Fibroblast of peridontal ligament (primary cell): ENCODE measurements at regions not wholly inside any gene's neighbourhood (a gene's known extent, or its start where the extent isn't known, plus 50 kb on each side); places are given as distances from the start of the nearest gene placed in this dataset.

ENCODE experiments used
- DNase-seq: peaks from one replicate; pipeline ENCODE4 v3.0.0-alpha.2; 2010; ENCODE audit errors: extremely low read depth

GRCh38 chr2:120936476-120937334 lies 201.0 kb downstream of the GLI2 start:
- DNase-seq = no peak

- DNase-seq = peak; percentile 71
Observed at GRCh38 chr2:120937686-120938044, 202.0 kb downstream of the GLI2 start.

DNA sequence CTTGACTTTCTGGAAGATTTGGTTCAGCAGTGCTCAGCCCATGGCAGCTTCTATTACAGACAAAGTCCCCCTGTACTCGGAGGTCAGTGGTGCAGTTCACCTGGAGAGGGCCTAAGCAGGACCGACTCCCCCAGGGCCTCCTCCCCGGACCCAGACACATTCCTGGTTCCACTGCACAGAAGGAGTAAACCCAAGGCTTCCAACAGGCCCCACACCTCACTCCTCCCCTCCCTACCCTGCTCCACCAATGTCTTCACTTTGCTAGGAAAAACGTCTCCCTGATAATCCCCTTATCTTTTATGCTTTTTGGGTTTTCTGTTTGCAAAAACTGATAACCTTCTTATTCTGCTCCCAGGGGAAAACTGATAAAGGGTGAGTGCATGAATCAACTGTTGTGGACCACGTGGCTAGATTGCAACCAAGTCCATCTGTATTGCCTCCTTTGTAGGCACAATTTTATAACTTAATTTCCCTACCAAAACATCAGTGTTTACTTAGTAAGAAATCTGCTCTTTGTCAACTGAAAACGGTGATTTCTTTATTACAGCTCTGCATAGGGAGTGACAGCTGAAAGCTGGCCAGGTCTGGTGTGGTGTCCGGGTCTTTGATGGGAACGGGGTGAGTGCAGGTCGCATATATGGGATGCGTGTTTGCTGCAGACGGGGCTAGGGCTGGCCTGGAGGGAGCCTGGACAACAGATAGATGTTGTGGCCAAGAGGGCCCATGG lies 202.5 kb downstream of the GLI2 start:
- no peak for DNase-seq

DNA sequence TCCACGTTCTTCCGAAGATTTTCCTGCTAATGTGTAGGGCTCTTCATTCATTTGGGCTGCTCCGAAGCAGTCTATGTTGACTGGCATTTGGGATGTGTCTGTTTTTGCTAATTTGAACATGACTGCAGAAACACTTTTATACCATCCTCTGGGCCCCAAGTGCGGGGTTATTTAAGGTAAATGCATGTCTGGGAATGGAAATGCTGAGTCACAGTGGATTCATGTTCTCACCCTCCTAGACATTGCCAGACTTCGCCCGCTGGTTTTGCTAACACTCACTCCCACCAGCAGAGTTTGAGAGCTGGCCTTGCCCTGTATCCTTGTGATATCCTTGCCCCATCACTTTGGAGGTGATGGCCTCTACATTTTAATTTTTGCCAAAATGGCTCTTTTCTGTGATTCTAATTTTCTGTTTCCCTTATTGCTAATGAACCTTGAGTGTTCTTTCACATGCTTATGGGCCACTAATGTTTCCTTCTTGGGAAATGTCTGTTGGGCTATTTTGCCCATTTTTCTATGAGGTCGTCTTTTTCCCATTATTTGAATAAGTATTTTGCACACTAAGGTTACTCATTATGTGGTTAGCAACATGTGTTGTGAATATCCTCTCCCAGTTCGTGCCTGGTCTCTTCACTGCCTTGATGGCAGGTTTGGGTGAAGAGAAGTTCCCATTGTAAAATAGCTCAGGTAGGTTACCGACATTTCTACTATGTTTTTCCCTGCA lies 204.1 kb downstream of the GLI2 start:
- DNase-seq = peak; percentile 90

DNA sequence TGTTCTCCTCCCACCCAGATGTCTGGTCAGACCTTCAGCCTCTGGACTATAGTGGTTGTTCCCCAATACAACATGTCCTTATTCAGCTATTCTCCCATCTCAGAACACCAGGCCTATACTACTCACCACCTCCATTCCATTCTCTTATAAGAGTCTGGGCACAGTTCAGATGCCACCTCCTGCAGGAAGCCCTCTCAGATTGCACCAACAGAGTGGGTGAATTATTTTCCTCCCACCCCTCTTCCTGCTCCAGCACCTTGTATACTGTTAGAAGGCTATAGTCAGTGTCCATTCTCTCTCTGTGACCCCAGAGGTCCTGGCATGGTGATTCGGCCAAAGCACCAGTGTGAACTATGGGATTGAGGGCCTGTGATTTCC lies 204.6 kb downstream of the GLI2 start:
- no peak for DNase-seq

- no peak for DNase-seq
Observed at GRCh38 chr2:120940726-120941256, 205.1 kb downstream of the GLI2 start.

DNA sequence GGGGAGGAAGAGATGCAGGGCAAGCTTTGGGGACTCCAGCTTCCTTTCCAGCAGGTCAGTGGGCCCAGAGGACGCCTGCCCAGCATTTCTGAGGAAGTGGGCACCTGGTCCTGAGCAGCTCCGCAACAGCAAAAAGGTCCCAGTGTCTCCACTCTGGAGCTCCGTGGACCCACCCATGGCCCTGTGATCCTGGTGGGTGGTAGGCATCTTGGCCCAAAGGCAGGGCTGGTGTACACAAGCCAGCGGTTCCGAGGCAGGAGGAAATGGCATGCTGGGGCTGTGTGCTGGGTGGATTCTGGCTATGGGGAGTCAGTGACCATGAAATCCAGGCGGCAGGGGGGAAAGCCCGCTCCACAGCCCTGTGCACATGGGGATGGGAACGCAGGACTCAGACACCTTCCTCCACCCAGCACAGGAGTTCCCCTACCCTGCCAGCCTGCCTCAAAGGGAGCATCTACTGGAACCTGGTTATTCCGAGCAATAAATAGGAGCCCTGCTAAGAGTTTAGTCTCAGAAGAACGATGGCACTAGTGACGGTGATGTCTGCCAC lies 206.0 kb downstream of the GLI2 start:
- DNase-seq = no peak

DNA sequence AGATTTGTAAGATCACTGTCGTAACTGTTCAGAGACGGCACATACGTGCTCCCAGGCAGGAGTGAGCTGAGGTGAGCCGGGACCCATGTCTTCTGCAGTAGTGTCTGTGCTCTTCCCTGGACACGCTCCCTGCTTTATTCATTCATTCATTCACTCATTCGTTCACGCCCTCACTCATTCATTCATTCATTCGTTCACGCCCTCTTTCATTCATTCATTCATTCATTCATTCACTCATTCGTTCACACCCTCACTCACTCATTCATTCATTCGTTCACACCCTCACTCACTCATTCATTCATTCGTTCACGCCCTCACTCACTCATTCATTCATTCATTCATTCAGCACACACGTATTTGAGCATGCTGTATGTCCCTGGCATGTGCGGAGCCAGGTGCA lies 207.0 kb downstream of the GLI2 start:
- DNase-seq = no peak

DNA sequence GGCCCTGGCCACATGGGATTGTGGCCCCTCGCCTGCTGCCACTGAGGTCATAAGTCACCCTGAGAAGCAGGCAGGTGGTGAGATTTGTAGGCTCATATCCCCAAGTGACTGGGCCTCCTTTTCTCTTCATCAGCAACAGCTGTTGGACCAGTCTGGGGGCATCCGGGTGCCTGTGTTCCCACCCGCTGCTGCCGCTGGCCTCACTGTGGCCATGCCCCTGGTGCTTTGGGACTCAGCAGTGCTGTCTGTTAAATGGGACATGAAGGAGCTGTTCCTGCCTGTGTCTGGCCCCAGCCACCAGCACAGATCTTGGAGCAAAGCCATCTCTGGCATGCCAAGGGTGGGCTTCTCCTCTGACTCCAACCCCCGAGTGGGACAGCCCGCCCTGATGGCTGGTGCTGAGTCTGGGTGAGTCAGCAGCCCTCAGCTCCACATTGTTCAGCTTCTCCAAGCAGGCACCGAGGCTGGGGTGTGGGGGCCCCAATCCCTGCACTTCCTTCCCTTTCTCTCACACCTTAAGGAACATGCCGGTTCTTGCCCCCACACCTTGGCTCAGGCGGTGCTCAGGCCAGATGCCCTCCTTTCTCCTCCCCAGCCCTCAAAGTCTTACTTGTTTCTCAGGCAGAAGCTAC lies 207.9 kb downstream of the GLI2 start:
- DNase-seq = no peak

- no peak for DNase-seq
Observed at GRCh38 chr2:120944575-120944974, 208.9 kb downstream of the GLI2 start.

DNA sequence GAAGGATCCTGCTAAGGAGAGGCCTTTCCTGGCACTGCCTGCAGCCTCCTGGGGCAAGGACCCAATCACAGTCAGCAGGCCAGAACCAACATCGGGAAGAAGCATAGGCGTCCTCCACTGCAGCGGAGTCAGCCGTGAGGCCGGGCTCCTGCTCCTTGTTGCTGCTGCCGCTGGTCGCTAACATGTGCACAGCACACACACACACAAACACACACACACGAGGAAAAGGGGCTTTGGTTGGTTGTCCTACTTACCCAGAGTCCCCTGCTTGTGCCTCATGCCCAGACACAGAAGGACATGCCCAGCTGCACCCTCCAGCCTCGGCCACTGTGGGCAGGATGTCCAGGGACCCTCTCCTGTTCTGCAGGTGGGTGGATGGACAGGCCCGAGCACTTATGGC lies 209.4 kb downstream of the GLI2 start:
- no peak for DNase-seq

DNA sequence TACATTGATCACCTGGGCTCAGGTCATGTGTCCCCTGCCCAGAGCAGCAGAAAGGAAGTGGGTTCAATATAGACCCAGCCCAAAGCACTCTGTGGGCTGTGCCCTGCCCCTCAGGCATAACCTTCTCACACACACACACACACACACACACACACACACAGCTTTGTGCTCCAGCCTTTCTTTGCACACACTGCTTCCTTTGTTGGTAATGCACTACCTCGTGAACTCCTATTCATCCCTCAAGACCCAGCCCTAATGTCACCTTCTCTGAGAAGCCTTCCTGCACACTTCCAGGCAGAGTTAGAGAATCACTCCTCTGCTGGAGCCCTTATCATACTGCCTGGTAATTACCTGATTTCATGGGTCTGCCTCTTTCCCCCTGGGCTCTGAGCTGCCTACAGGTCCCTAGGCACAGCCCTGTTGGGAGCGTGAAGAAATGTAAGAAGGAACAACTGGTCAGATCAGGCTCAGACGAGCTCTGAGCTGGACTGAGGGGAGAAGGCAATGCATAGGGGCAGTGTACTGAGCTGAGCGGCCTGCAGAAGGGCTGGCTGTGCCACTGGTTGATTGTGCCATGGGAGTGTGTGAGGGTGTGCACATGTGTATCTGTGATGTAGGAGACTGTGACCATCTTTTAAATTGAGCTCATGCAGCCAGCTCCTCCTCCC lies 210.3 kb downstream of the GLI2 start:
- no peak for DNase-seq

GRCh38 chr2:120947327-120947726 lies 211.7 kb downstream of the GLI2 start:
- DNase-seq = no peak

DNA sequence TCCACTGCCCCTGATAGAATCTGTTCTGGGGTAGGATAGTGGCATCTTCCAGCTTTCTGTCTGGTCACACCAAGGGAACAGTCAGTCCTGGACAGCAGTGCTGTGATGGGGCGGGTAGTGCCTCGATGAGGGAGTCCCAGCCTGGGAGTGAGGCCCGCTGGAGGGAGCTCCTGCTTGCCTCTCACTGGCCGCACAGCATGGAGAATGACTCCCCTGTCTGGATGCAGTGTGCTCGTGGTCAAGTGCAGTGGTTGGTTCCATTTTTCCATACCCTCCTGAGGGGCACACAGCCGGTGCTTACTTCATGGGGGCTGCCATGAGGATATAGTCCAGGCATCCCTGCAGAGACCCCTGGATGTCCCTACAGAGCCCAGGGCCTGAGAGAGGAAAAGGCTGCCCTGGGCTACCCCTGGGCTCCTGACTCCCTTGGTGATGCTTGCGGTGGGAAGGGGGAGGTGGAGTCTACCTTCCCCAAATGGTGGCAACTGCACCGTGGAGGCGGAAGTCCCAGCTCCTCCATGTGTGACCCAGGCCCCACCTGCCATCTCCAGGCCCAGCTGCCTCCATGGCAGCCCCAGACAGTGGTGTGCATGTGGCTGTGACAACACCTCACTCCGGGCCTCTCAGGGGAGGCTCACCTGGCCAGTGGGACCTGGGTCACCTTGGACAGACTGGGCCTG lies 212.5 kb downstream of the GLI2 start:
- no peak for DNase-seq

DNA sequence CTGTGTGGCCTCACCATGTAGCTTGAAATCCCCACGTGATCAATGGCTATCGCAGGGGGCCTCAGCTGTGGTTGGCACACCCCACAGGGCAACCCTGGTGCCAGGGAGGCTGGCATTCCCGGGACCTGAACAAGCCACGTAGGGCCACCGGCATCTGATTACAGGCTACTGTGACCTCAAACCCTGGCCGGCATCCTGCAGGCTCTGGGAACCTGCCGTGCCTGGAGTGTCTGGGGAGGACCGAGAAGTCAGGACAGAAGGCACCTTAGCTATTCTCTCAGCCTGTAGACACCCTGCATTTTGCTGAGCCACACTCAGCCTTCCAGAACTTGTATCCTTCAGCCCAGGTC lies 213.0 kb downstream of the GLI2 start:
- DNase-seq = no peak

- no peak for DNase-seq
Observed at GRCh38 chr2:120949027-120949956, 213.6 kb downstream of the GLI2 start.

DNA sequence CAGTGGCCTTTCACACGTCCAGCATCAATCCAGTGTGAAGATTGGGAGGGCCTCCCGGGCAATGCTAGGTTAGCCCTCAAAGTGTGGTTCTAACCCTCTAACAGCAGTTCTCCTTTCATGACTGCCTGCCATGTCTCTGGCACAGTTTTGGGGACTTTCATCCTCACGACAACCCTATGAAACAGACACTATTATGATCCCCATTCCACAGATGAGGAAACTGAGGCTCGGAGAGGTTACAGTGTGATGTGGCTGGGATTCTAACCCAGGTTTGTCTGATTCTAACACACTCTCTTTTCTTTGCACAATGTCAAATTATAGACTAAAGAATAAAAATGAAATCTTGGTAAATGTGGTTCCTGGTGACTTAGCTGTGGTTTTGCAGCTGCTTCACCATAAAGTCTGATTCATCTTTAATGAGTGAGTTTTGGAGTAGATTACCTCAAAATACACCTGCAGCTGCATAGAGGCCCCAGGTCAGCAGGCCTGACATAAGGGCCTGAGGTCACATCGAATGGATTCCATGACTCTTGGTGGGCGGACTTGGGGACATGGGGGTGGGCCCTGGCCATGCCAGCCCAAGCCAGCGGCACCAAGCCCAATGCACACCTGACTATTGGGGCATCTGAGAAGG lies 214.4 kb downstream of the GLI2 start:
- no peak for DNase-seq

- no peak for DNase-seq
Observed at GRCh38 chr2:120951693-120952092, 216.0 kb downstream of the GLI2 start.

- no peak for DNase-seq
Observed at GRCh38 chr2:120952318-120952717, 216.7 kb downstream of the GLI2 start.
